B cell (primary cell): ENCODE measurements at regions not wholly inside any gene's neighbourhood (a gene's known extent, or its start where the extent isn't known, plus 50 kb on each side); places are given as distances from the start of the nearest gene placed in this dataset.

Source experiments
- ATAC-seq: fragments of 200-7000 bp; cut with Tn5 transposase; one replicate; pipeline ENCODE4 v1.10.0; 2021; ENCODE audit warnings: low read depth, mild to moderate bottlenecking, moderate number of reproducible peaks, moderate library complexity
- CTCF ChIA-PET: fragments of 350-600 bp; sonication (Branson Sonifier 250); formaldehyde crosslinking; loops from one replicate; lab custom pipeline; 2021; ENCODE audit warnings: antibody characterized with exemption, inconsistent platforms; lab: Charles Lee
- POLR2A ChIA-PET: fragments of 350-600 bp; sonication (Branson Sonifier 250); formaldehyde crosslinking; loops from one replicate; lab custom pipeline; 2021; ENCODE audit warnings: antibody characterized with exemption; lab: Charles Lee
- DNase-seq: peaks from one replicate; pipeline ENCODE4 v3.0.0; 2013
- H2AFZ ChIP-seq: 2 replicates; pipeline ENCODE4 v1.6.1; 2012; ENCODE audit warnings: mild to moderate bottlenecking, low read depth, low read length; ENCODE audit not compliant: insufficient read depth, poor library complexity, severe bottlenecking
- H3K27ac ChIP-seq, 2 donors: 1 replicate in 1 of 2; 2 replicates in 1 of 2; pipeline ENCODE4 v1.5.1; 2012 to 2013; ENCODE audit warnings: low read length in 2 of 2, mild to moderate bottlenecking in 2 of 2, moderate library complexity in 1 of 2
- H3K27me3 ChIP-seq, 4 experiments: fragments of 200-600 bp in 1 of 4; sonication (generic) in 1 of 4; replicated peaks in 1 of 4; 1 replicate in 2 of 4; 2 replicates in 2 of 4; pipeline versions ENCODE4 v1.6.1 to v1.7.0; 2013 to 2016; ENCODE audit warnings: low read length in 3 of 4, mild to moderate bottlenecking in 2 of 4, mixed read lengths in 1 of 4, moderate library complexity in 1 of 4; ENCODE audit not compliant: insufficient read depth in 4 of 4, control insufficient read depth in 3 of 4; ENCODE audit errors: control extremely low read depth in 1 of 4
- H3K36me3 ChIP-seq, 2 experiments: replicated peaks in 1 of 2; 1 replicate in 1 of 2; 2 replicates in 1 of 2; pipeline versions ENCODE4 v1.6.1 to v1.7.1; 2013; ENCODE audit warnings: low read length in 1 of 2; ENCODE audit not compliant: insufficient read depth in 2 of 2, control insufficient read depth in 1 of 2; ENCODE audit errors: control extremely low read depth in 1 of 2, extremely low read depth in 1 of 2
- H3K4me1 ChIP-seq, 2 donors: fragments of 200-600 bp in 1 of 2; sonication (generic) in 1 of 2; 1 replicate in 1 of 2; 2 replicates in 1 of 2; pipeline versions ENCODE4 v1.5.1 to v1.6.1; 2013 to 2017; ENCODE audit warnings: low read length in 2 of 2; ENCODE audit not compliant: control insufficient read depth in 2 of 2, insufficient read depth in 2 of 2
- H3K4me2 ChIP-seq: replicated peaks from 2 replicates; pipeline ENCODE3; 2012; ENCODE audit warnings: mild to moderate bottlenecking, low read depth, low read length; ENCODE audit not compliant: poor library complexity, severe bottlenecking
- H3K4me3 ChIP-seq, 5 experiments: fragments of 200-600 bp in 1 of 5; sonication (generic) in 1 of 5; 1 replicate in 3 of 5; 2 replicates in 2 of 5; pipeline versions ENCODE4 v1.5.1 to v1.7.0; 2011 to 2016; ENCODE audit warnings: low read length in 4 of 5, mild to moderate bottlenecking in 4 of 5, low read depth in 2 of 5, control low read depth in 1 of 5, moderate library complexity in 1 of 5; ENCODE audit not compliant: insufficient read depth in 1 of 5; ENCODE audit errors: control extremely low read depth in 1 of 5, extremely low read depth in 1 of 5
- H3K79me2 ChIP-seq: fragments of 200-600 bp; sonication (generic); one replicate; pipeline ENCODE4 v1.6.0; 2016; ENCODE audit warnings: low read length; ENCODE audit not compliant: control insufficient read depth, insufficient read depth
- H3K9ac ChIP-seq: fragments of 200-600 bp; sonication (generic); 2 replicates; pipeline ENCODE4 v1.6.1; 2017; ENCODE audit warnings: mild to moderate bottlenecking, low read length, moderate library complexity
- H3K9me3 ChIP-seq, 3 donors: one replicate each; pipeline versions ENCODE4 v1.6.1 to v1.7.1; 2013; ENCODE audit warnings: low read length in 2 of 3; ENCODE audit not compliant: control insufficient read depth in 2 of 3, insufficient read depth in 1 of 3; ENCODE audit errors: control extremely low read depth in 1 of 3
- H4K20me1 ChIP-seq: 2 replicates; pipeline ENCODE4 v1.6.0; 2012; ENCODE audit warnings: mild to moderate bottlenecking, low read length; ENCODE audit not compliant: insufficient read depth, control insufficient read depth, poor library complexity, severe bottlenecking
- H3K27ac Mint-ChIP-seq: one replicate; pipeline ENCODE4 v1.8.0; 2021; ENCODE audit warnings: mixed read lengths
- H3K27me3 Mint-ChIP-seq: one replicate; pipeline ENCODE4 v1.8.0; 2021; ENCODE audit warnings: mixed read lengths
- H3K4me1 Mint-ChIP-seq: one replicate; pipeline ENCODE4 v1.8.0; 2021; ENCODE audit warnings: mixed read lengths
- H3K4me3 Mint-ChIP-seq: one replicate; pipeline ENCODE4 v1.8.0; 2021; ENCODE audit warnings: mixed read lengths
- H3K9me3 Mint-ChIP-seq: one replicate; pipeline ENCODE4 v1.8.0; 2022; ENCODE audit warnings: mixed read lengths; ENCODE audit not compliant: insufficient read depth
- EZH2 ChIP-seq: IDR thresholded peaks from 2 replicates; pipeline ENCODE4 v1.6.1; 2012; ENCODE audit warnings: borderline replicate concordance, low read depth, mild to moderate bottlenecking, moderate library complexity, low read length; ENCODE audit not compliant: insufficient read depth, poor library complexity, severe bottlenecking
- WGBS: methylation state at CpG from one replicate; pipeline ENCODE4 v1.1.5; 2013; ENCODE audit warnings: missing lambda C conversion rate; ENCODE audit not compliant: insufficient coverage; 5-methylcytosine and 5-hydroxymethylcytosine counted together
- intact Hi-C: fragments of 100-400 bp; cut with micrococcal nuclease; formaldehyde crosslinking; loops from one replicate; pipeline ENCODE4 v1.10.0; 2022
- TF ChIP-seq, protein P1 (sequence below): fragments of 200-600 bp; IDR thresholded peaks from one replicate; pipeline ENCODE4 v1.8.0; 2022; ENCODE audit warnings: antibody characterized with exemption, mild to moderate bottlenecking

DNA sequence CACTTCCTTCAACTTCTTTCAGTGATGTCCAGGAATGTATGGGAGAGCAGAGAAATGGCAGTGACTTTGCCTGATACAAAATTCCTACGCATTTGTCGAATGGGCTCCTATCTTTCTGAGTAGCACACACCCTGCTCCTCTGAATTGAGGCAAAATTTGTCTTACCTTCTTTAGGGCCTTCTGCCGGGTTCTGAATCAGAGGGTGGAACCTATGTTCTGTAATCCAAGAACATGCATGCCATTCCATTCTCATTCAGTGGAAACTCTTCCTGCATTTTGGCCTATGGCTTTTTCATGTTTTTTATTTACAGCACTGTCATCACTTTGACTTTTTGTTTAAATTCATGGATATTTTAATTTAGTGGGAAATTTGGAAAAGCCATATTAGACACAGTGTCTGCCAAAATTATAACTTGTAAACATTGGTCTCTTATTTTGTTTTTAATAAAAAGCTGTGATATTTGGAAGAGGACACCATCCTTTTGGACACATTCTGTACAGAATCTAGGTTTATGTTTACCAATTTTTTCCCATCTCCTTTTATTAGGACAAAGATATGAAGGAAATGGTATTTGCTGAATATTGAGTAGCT lies 402.2 kb upstream of the FAR2 start:
- Histone ChIP-seq H3K27me3 (no peaks in the 10 kb centered on the region), H3K4me1 (no peaks in the 10 kb centered on the region), H2AFZ (no peak overlapping the region), H3K79me2 (no peaks in the 10 kb centered on the region), H3K36me3 (no peaks in the 10 kb centered on the region), H3K9me3 (no peaks in the 10 kb centered on the region), H3K27ac (no peak overlapping the region), H3K4me3 (no peak overlapping the region), H3K9ac (no peak overlapping the region), H4K20me1 (no peaks in the 10 kb centered on the region), H3K4me2 (no peak overlapping the region)
- no peaks in the 10 kb centered on the region for H3K9me3 Mint-ChIP-seq
- POLR2A ChIA-PET, result no interaction called here
- H3K4me1 Mint-ChIP-seq, result no peaks in the 10 kb centered on the region
- CTCF ChIA-PET, result no interaction called here
- no peak overlapping the region for H3K4me3 Mint-ChIP-seq
- no peak overlapping the region for H3K27ac Mint-ChIP-seq
- DNase-seq, result no peak
- H3K27me3 Mint-ChIP-seq, result no peaks in the 10 kb centered on the region
- 95% methylated on average over 2 of the region's 3 CpGs for WGBS
- TF ChIP-seq, protein P1, sequence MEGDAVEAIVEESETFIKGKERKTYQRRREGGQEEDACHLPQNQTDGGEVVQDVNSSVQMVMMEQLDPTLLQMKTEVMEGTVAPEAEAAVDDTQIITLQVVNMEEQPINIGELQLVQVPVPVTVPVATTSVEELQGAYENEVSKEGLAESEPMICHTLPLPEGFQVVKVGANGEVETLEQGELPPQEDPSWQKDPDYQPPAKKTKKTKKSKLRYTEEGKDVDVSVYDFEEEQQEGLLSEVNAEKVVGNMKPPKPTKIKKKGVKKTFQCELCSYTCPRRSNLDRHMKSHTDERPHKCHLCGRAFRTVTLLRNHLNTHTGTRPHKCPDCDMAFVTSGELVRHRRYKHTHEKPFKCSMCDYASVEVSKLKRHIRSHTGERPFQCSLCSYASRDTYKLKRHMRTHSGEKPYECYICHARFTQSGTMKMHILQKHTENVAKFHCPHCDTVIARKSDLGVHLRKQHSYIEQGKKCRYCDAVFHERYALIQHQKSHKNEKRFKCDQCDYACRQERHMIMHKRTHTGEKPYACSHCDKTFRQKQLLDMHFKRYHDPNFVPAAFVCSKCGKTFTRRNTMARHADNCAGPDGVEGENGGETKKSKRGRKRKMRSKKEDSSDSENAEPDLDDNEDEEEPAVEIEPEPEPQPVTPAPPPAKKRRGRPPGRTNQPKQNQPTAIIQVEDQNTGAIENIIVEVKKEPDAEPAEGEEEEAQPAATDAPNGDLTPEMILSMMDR, result no peak
- no peak for TF ChIP-seq EZH2
- ATAC-seq, result no peak
- intact Hi-C loops, result no loop called here

DNA sequence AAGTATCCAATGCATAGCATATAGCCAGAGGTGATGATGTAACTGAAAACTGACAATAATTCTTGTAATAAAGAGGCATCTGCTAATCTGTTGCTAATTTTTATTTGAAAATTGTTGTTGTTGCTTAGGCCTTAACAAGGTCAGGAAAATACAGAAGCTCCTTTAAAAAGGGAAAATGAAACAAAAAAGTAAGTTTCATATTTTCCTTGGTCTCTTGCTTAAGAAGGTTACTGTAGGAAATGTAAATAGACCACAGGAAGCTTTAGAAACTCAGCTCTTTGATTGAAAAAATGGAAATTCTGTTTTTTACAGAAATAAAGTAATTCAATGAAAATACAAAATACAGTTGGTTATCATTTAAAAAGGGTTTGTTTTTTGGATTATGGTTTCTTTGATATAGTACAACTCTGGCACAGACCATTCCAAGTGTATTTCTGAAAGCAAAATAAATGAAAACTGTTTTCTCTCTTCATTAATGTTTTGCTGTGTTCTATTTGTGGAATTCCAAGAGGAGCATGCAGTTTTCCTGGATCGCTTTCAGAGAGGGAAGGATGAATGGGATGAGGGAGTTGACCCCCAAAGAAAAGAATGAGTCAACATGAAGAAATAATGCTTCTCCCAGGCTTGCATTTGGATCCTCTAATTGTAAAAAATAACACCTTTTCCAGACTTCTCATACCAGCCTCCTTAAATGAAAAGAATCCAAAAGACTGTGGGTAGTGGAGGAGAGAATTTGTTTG lies 398.0 kb upstream of the FAR2 start:
- no peaks in the 10 kb centered on the region for H3K4me1 Mint-ChIP-seq
- no peak overlapping the region for H3K4me3 Mint-ChIP-seq
- H3K9me3 Mint-ChIP-seq, result no peaks in the 10 kb centered on the region
- H3K27me3 ChIP-seq, result no peaks in the 10 kb centered on the region
- ChIA-PET CTCF (no interaction called here), POLR2A (no interaction called here)
- ATAC-seq, result no peak
- no peaks in the 10 kb centered on the region for H3K27me3 Mint-ChIP-seq
- H3K9ac ChIP-seq, result no peak overlapping the region
- H2AFZ ChIP-seq, result no peak overlapping the region
- DNase-seq, result no peak
- TF ChIP-seq EZH2, result no peak
- TF ChIP-seq, protein P1, result no peak
- H3K36me3 ChIP-seq, result no peaks in the 10 kb centered on the region
- no peaks in the 10 kb centered on the region for H3K4me1 ChIP-seq
- H3K79me2 ChIP-seq, result no peaks in the 10 kb centered on the region
- intact Hi-C loops, result no loop called here
- H3K4me3 ChIP-seq, result no peak overlapping the region
- no peaks in the 10 kb centered on the region for H4K20me1 ChIP-seq
- H3K27ac Mint-ChIP-seq, result no peak overlapping the region
- no peak overlapping the region for H3K27ac ChIP-seq
- WGBS, result no CpG with 5 or more reads among the region's 1 CpG
- no peak overlapping the region for H3K4me2 ChIP-seq
- peaks cover 0 to 6% (median 0%) of the 10 kb centered on the region in 3 donors for H3K9me3 ChIP-seq
